HepG2 (cell line): ENCODE measurements at regions not wholly inside any gene's neighbourhood (a gene's known extent, or its start where the extent isn't known, plus 50 kb on each side); places are given as distances from the start of the nearest gene placed in this dataset.

ENCODE experiments used
- ATAC-seq: fragments of 200-7000 bp; cut with Tn5 transposase; 3 replicates; pipeline ENCODE4 v1.9.1; 2020; ENCODE audit warnings: mild to moderate bottlenecking, moderate library complexity
- BruUV-seq: library from RNA; stranded (reverse); fragments of 400-500 nt; replicated peaks from 2 replicates; lab custom pipeline; 2021; lab: Mats Ljungman, UMichigan
- CTCF ChIA-PET: fragments of 300-600 bp; formaldehyde crosslinking; extraction: SDS; loops from one replicate; lab custom pipeline; 2021; ENCODE audit warnings: low total read pairs, inconsistent platforms, low intra/inter-chr PET ratio; lab: Yijun Ruan, JAX
- POLR2A ChIA-PET: fragments of 350-600 bp; sonication (Branson Sonifier 250); formaldehyde crosslinking; loops from one replicate; lab custom pipeline; 2020; ENCODE audit warnings: antibody characterized with exemption, inconsistent platforms; lab: Yijun Ruan, JAX
- DNase-seq: peaks from one replicate; pipeline ENCODE4 v3.0.0-alpha.2; 2015; ENCODE audit warnings: low spot score
- FAIRE-seq: peaks from 3 replicates; lab custom pipeline; 2011; peaks lifted over from hg19 to GRCh38; lab: Jason Lieb, UNC
- H2AFZ ChIP-seq: one replicate; pipeline ENCODE4 v1.6.1; 2011; ENCODE audit warnings: low read length, inconsistent platforms
- H3K27ac ChIP-seq: fragments of 300-600 bp; 3 replicates; pipeline ENCODE4 v1.8.0; 2011; ENCODE audit warnings: mixed run types, mild to moderate bottlenecking, mixed read lengths, low read length, inconsistent platforms; ENCODE audit not compliant: insufficient read depth; ENCODE audit errors: extremely low read length
- H3K27me3 ChIP-seq, 2 experiments: fragments of 200-600 bp in 1 of 2; 2 replicates in 1 of 2; 3 replicates in 1 of 2; pipeline versions ENCODE4 v1.6.0 to v1.8.0; 2011; ENCODE audit warnings: low read length in 2 of 2, mild to moderate bottlenecking in 2 of 2, moderate library complexity in 2 of 2, inconsistent platforms in 1 of 2; ENCODE audit not compliant: insufficient read depth in 2 of 2, control insufficient read depth in 1 of 2
- H3K36me3 ChIP-seq, 2 experiments: fragments of 200-600 bp in 1 of 2; replicated peaks in 1 of 2; 2 replicates in 1 of 2; 3 replicates in 1 of 2; pipeline versions ENCODE4 v1.5.1 to v1.8.0; 2011; ENCODE audit warnings: low read length in 2 of 2, inconsistent platforms in 1 of 2; ENCODE audit not compliant: insufficient read depth in 2 of 2, control insufficient read depth in 1 of 2
- H3K4me1 ChIP-seq: 2 replicates; pipeline ENCODE4 v1.5.1; 2012; ENCODE audit warnings: low read length, inconsistent platforms; ENCODE audit not compliant: insufficient read depth
- H3K4me2 ChIP-seq: 2 replicates; pipeline ENCODE4 v1.6.0; 2011; ENCODE audit warnings: low read depth, low read length, inconsistent platforms
- H3K4me3 ChIP-seq, 3 experiments: fragments of 200-600 bp in 1 of 3; sonication (generic), shearing (Covaris generic) in 1 of 3; replicated peaks in 1 of 3; 2 replicates each; pipeline ENCODE4 v1.5.1; 2011 to 2016; ENCODE audit warnings: low read length in 3 of 3, inconsistent platforms in 2 of 3, low read depth in 2 of 3, mild to moderate bottlenecking in 2 of 3, control low read depth in 1 of 3, mixed read lengths in 1 of 3; ENCODE audit not compliant: insufficient read depth in 1 of 3
- H3K79me2 ChIP-seq: one replicate; pipeline ENCODE4 v1.6.1; 2011; ENCODE audit warnings: low read length, inconsistent platforms; ENCODE audit not compliant: insufficient read depth
- H3K9ac ChIP-seq: 2 replicates; pipeline ENCODE4 v1.6.0; 2011; ENCODE audit warnings: mild to moderate bottlenecking, low read depth, low read length, inconsistent platforms; ENCODE audit not compliant: insufficient read depth
- H3K9me3 ChIP-seq: 2 replicates; pipeline ENCODE4 v1.5.1; 2012; ENCODE audit warnings: mild to moderate bottlenecking, low read length
- H4K20me1 ChIP-seq: 2 replicates; pipeline ENCODE4 v1.6.0; 2011; ENCODE audit warnings: inconsistent platforms, mild to moderate bottlenecking, low read length, moderate library complexity; ENCODE audit not compliant: insufficient read depth
- AHDC1 ChIP-seq: sonication (generic); formaldehyde crosslinking; IDR thresholded peaks from 2 replicates; pipeline ENCODE4 v1.5.1; 2020; ENCODE audit warnings: mild to moderate bottlenecking, missing genetic modification reagents, borderline replicate concordance
- BRCA1 ChIP-seq: sonication (generic); formaldehyde crosslinking; IDR thresholded peaks from 2 replicates; pipeline ENCODE4 v1.4.0; 2020; ENCODE audit warnings: missing genetic modification reagents
- GPBP1L1 ChIP-seq: sonication (generic); formaldehyde crosslinking; IDR thresholded peaks from 2 replicates; pipeline ENCODE4 v1.5.0; 2020; ENCODE audit warnings: mild to moderate bottlenecking, missing genetic modification reagents
- MXD3 ChIP-seq: IDR thresholded peaks from 2 replicates; pipeline ENCODE4 v1.6.1; 2016; ENCODE audit warnings: mild to moderate bottlenecking, missing biosample characterization, missing genetic modification reagents
- NFKBIZ ChIP-seq: IDR thresholded peaks from 2 replicates; pipeline ENCODE4 v1.6.1; 2018; ENCODE audit warnings: missing genetic modification reagents, missing compliant biosample characterization
- REPIN1 ChIP-seq: sonication (generic); formaldehyde crosslinking; IDR thresholded peaks from 2 replicates; pipeline ENCODE4 v1.8.0; 2022; ENCODE audit warnings: missing genetic modification reagents, low read depth, mild to moderate bottlenecking, borderline replicate concordance
- WGBS: methylation state at CpG from one replicate; pipeline ENCODE4 v1.1.6; 2017; ENCODE audit warnings: low lambda C conversion rate; 5-methylcytosine and 5-hydroxymethylcytosine counted together
- in situ Hi-C: cut with HindIII; loops from 2 replicates; pipeline ENCODE4 v1.10.0; 2017; ENCODE audit warnings: low pct_unique_long_range_greater_than_20kb; ENCODE audit not compliant: extremely low pct_ligation_motif_present
- intact Hi-C: fragments of 100-400 bp; cut with micrococcal nuclease; formaldehyde crosslinking; loops from one replicate; pipeline ENCODE4 v1.10.0; 2022; ENCODE audit not compliant: unreplicated experiment

- Histone ChIP-seq H3K4me2 (no peak overlapping the region), H3K9me3 (no peaks in the 10 kb centered on the region), H3K27me3 (no peaks in the 10 kb centered on the region), H3K36me3 (no peaks in the 10 kb centered on the region), H4K20me1 (no peaks in the 10 kb centered on the region), H2AFZ (no peak overlapping the region), H3K9ac (no peak overlapping the region), H3K4me1 (no peaks in the 10 kb centered on the region), H3K27ac (no peak overlapping the region), H3K4me3 (no peak overlapping the region), H3K79me2 (no peaks in the 10 kb centered on the region)
- ChIA-PET CTCF (no interaction called here), POLR2A (no interaction called here)
- ATAC-seq (no peak), FAIRE-seq (no peak), DNase-seq (no peak)
- intact Hi-C loops (no loop called here), in situ Hi-C loops (no loop called here)
- 21% methylated on average over 5 of the region's 5 CpGs for WGBS
- BruUV-seq: no TSS peak
- TF ChIP-seq BRCA1 (CRISPR knock-in tag): no peak
- no peak for TF ChIP-seq NFKBIZ (CRISPR knock-in tag)
- TF ChIP-seq GPBP1L1 (CRISPR knock-in tag): no peak
Measured at GRCh38 chr9:23431459-23431858, 394.6 kb downstream of the ELAVL2 start.

GRCh38 chr9:23434654-23435053, 391.4 kb downstream of the ELAVL2 start:
- H3K27me3 ChIP-seq: no peaks in the 10 kb centered on the region
- no peaks in the 10 kb centered on the region for H4K20me1 ChIP-seq
- H3K9me3 ChIP-seq: no peaks in the 10 kb centered on the region
- no peak for TF ChIP-seq REPIN1 (CRISPR knock-in tag)
- no peak for TF ChIP-seq AHDC1 (CRISPR knock-in tag)
- TF ChIP-seq MXD3 (CRISPR knock-in tag): no peak
- H3K9ac ChIP-seq: no peak overlapping the region
- ATAC-seq (no peak), FAIRE-seq (no peak), DNase-seq (no peak)
- no peak overlapping the region for H2AFZ ChIP-seq
- POLR2A ChIA-PET: no interaction called here
- intact Hi-C loops (no loop called here), in situ Hi-C loops (no loop called here)
- H3K27ac ChIP-seq: no peak overlapping the region
- H3K79me2 ChIP-seq: no peaks in the 10 kb centered on the region
- 33% methylated on average over 4 of the region's 4 CpGs for WGBS
- H3K4me3 ChIP-seq: no peak overlapping the region
- no peak overlapping the region for H3K4me2 ChIP-seq
- CTCF ChIA-PET: no interaction called here
- H3K36me3 ChIP-seq: no peaks in the 10 kb centered on the region
- BruUV-seq: no TSS peak
- peaks cover 17% of the 10 kb centered on the region for H3K4me1 ChIP-seq
